Osteocyte (in vitro differentiated cells): ENCODE measurements at regions not wholly inside any gene's neighbourhood (a gene's known extent, or its start where the extent isn't known, plus 50 kb on each side); places are given as distances from the start of the nearest gene placed in this dataset.

ENCODE experiments used
- DNase-seq: peaks from one replicate; pipeline ENCODE4 v3.0.0; 2021; ENCODE audit warnings: mixed read lengths; ENCODE audit not compliant: unreplicated experiment; ENCODE audit errors: extremely low spot score
- H3K27ac Mint-ChIP-seq: one replicate; pipeline ENCODE4 v1.8.0; 2021; ENCODE audit warnings: mild to moderate bottlenecking, mixed read lengths; ENCODE audit not compliant: unreplicated experiment
- H3K27me3 Mint-ChIP-seq: one replicate; pipeline ENCODE4 v1.8.0; 2021; ENCODE audit warnings: mixed read lengths; ENCODE audit not compliant: unreplicated experiment
- H3K36me3 Mint-ChIP-seq: one replicate; pipeline ENCODE4 v1.8.0; 2021; ENCODE audit warnings: mixed read lengths; ENCODE audit not compliant: unreplicated experiment
- H3K4me1 Mint-ChIP-seq: one replicate; pipeline ENCODE4 v1.8.0; 2021; ENCODE audit warnings: mixed read lengths; ENCODE audit not compliant: unreplicated experiment
- H3K4me3 Mint-ChIP-seq: one replicate; pipeline ENCODE4 v1.8.0; 2021; ENCODE audit warnings: mild to moderate bottlenecking, moderate library complexity, mixed read lengths; ENCODE audit not compliant: unreplicated experiment
- H3K9me3 Mint-ChIP-seq: one replicate; pipeline ENCODE4 v1.8.0; 2021; ENCODE audit warnings: mixed read lengths; ENCODE audit not compliant: unreplicated experiment
- CTCF ChIP-seq: fragments of 200-600 bp; sonication (generic); IDR thresholded peaks from 2 replicates; pipeline ENCODE4 v1.5.0; 2021; ENCODE audit warnings: antibody characterized with exemption, mild to moderate bottlenecking, moderate library complexity

- no peak for TF ChIP-seq CTCF
- H3K27ac Mint-ChIP-seq = no peak overlapping the region
- DNase-seq = no peak
- H3K9me3 Mint-ChIP-seq = peaks cover 7% of the 10 kb centered on the region
- no peaks in the 10 kb centered on the region for H3K4me1 Mint-ChIP-seq
- H3K27me3 Mint-ChIP-seq = no peaks in the 10 kb centered on the region
- no peak overlapping the region for H3K4me3 Mint-ChIP-seq
- no peaks in the 10 kb centered on the region for H3K36me3 Mint-ChIP-seq
Measured at GRCh38 chr5:5671823-5672222, 249.3 kb downstream of the ICE1 start.

- Mint-ChIP-seq H3K9me3 (peaks cover 11% of the 10 kb centered on the region), H3K27me3 (no peaks in the 10 kb centered on the region), H3K4me1 (no peaks in the 10 kb centered on the region)
Measured at GRCh38 chr5:5667136-5667554, 244.7 kb downstream of the ICE1 start.

GRCh38 chr5:5666369-5666768 is 243.9 kb downstream of the ICE1 start:
- no peak for TF ChIP-seq CTCF
- Mint-ChIP-seq H3K9me3 (peaks cover 11% of the 10 kb centered on the region), H3K27me3 (no peaks in the 10 kb centered on the region), H3K36me3 (no peaks in the 10 kb centered on the region), H3K4me3 (no peak overlapping the region), H3K27ac (no peak overlapping the region), H3K4me1 (no peaks in the 10 kb centered on the region)
- DNase-seq = no peak

More at GRCh38 chr5:5667136-5667554, 244.7 kb downstream of the ICE1 start:
- Mint-ChIP-seq H3K36me3 (no peaks in the 10 kb centered on the region), H3K4me3 (no peak overlapping the region), H3K27ac (no peak overlapping the region)
- no peak for DNase-seq
- TF ChIP-seq CTCF = no peak

- Mint-ChIP-seq H3K4me1 (no peaks in the 10 kb centered on the region), H3K27ac (no peak overlapping the region), H3K9me3 (peaks cover 11% of the 10 kb centered on the region), H3K36me3 (no peaks in the 10 kb centered on the region), H3K27me3 (no peaks in the 10 kb centered on the region), H3K4me3 (no peak overlapping the region)
- TF ChIP-seq CTCF = no peak
- no peak for DNase-seq
Measured at GRCh38 chr5:5666076-5666365, 243.5 kb downstream of the ICE1 start.

GRCh38 chr5:5665225-5666075 is 243.0 kb downstream of the ICE1 start:
- peaks cover 11% of the 10 kb centered on the region for H3K9me3 Mint-ChIP-seq
- TF ChIP-seq CTCF = no peak
- H3K4me1 Mint-ChIP-seq = no peaks in the 10 kb centered on the region
- H3K36me3 Mint-ChIP-seq = no peaks in the 10 kb centered on the region
- no peak overlapping the region for H3K4me3 Mint-ChIP-seq
- H3K27ac Mint-ChIP-seq = no peak overlapping the region
- H3K27me3 Mint-ChIP-seq = no peaks in the 10 kb centered on the region
- DNase-seq = no peak
